ENCODE measurements at regions not wholly inside any gene's neighbourhood (a gene's known extent, or its start where the extent isn't known, plus 50 kb on each side); places are given as distances from the start of the nearest gene placed in this dataset.

DNA sequence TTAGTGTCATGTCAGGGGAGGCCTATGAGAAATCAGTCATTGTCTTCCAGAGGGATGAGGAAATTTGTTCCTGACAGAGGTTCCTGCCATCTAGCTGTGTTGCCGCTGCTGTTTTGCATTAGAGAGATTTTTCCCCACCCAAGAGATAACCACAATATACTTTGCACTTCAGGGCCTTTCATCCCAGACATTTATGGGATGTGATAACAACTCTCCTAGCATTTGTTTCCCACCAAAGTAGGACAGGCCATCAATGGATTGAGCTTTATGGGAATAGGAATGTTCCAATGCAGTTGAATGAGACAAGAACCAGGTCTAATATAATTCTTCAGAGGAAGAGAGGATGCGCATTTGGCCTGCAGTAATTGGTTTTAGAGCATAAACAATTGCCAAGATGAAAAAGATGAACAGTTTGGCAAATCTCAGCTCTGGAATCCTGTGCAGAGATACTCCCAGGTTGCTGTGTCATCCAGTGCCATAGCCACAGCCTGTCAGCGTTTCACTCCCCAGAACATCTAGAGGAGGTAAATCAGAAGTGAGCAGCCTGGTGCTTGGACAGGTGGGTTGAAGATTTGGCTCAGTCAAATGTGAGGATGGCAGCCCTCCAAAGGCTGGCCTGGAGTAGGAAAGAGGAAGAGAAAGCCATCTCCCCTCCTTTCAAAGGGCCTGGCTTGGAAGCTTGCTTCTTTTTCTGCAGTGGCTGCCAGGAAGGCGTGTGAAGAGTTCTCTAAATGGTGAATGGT, 93.7 kb upstream of the SETBP1 start:
- TF ChIP-seq, protein P1, sequence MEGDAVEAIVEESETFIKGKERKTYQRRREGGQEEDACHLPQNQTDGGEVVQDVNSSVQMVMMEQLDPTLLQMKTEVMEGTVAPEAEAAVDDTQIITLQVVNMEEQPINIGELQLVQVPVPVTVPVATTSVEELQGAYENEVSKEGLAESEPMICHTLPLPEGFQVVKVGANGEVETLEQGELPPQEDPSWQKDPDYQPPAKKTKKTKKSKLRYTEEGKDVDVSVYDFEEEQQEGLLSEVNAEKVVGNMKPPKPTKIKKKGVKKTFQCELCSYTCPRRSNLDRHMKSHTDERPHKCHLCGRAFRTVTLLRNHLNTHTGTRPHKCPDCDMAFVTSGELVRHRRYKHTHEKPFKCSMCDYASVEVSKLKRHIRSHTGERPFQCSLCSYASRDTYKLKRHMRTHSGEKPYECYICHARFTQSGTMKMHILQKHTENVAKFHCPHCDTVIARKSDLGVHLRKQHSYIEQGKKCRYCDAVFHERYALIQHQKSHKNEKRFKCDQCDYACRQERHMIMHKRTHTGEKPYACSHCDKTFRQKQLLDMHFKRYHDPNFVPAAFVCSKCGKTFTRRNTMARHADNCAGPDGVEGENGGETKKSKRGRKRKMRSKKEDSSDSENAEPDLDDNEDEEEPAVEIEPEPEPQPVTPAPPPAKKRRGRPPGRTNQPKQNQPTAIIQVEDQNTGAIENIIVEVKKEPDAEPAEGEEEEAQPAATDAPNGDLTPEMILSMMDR (optimal IDR thresholded peaks at IDR 0.05 in 1 of 3, IDR thresholded peaks at IDR 0.05 in 1 of 3, conservative IDR thresholded peaks at IDR 0.05 in 1 of 3; ENCODE audit: extremely low read depth in 1 of 3, insufficient read depth in 2 of 3, low read length in 3 of 3) = no peak
- no peak for TF ChIP-seq EZH2 (IDR thresholded peaks at IDR 0.05; ENCODE audit: low read length)

All from keratinocyte (primary cell).